NT2/D1 (cell line): ENCODE measurements at regions not wholly inside any gene's neighbourhood (a gene's known extent, or its start where the extent isn't known, plus 50 kb on each side); places are given as distances from the start of the nearest gene placed in this dataset.

ENCODE experiments used
- SUZ12 ChIP-seq: IDR thresholded peaks from 2 replicates; pipeline ENCODE4 v1.6.1; 2011; ENCODE audit not compliant: insufficient read length, insufficient read depth; ENCODE audit errors: extremely low read depth
- YY1 ChIP-seq: IDR thresholded peaks from 2 replicates; pipeline ENCODE4 v1.6.1; 2011; ENCODE audit not compliant: insufficient read length, insufficient read depth

DNA sequence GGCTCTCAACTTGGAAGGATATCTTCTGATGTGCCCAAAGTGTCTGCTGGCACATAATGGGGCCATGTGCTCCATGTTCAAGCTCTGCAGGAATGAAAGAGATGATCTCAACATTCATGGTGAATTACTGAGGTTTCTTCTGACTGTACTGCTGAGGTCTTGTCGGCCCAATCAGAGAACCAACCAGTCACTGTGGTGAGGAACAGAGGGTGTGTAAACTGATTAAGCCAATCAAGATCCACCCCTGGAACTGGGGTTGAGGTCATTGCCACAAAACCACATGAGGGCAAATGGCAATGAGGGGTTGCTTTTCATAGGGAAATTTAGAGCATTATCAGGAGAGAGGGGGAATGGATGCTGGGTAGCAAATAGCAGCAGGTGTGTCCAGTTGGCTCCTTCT lies 152.3 kb upstream of the RAG2 start:
- TF ChIP-seq SUZ12 (no peak), YY1 (no peak)
